IMR-90 (cell line): ENCODE measurements at regions not wholly inside any gene's neighbourhood (a gene's known extent, or its start where the extent isn't known, plus 50 kb on each side); places are given as distances from the start of the nearest gene placed in this dataset.

Experiments used
- ATAC-seq: fragments of 200-7000 bp; cut with Tn5 transposase; 2 replicates; pipeline ENCODE4 v1.9.1; 2020; ENCODE audit warnings: low read depth, mild to moderate bottlenecking, moderate library complexity
- BruUV-seq: library from RNA; stranded (reverse); fragments of 400-500 nt; replicated peaks from 2 replicates; lab custom pipeline; 2021; lab: Mats Ljungman, UMichigan
- CTCF ChIA-PET: fragments of 300-600 bp; formaldehyde crosslinking; extraction: SDS; loops from one replicate; lab custom pipeline; 2021; ENCODE audit warnings: antibody characterized with exemption; lab: Yijun Ruan, JAX
- POLR2A ChIA-PET: fragments of 300-600 bp; sonication (Branson Sonifier 250); formaldehyde crosslinking; loops from one replicate; lab custom pipeline; 2022; ENCODE audit warnings: antibody characterized with exemption; ENCODE audit not compliant: unreplicated experiment; lab: Charles Lee
- DNase-seq: peaks from one replicate; pipeline ENCODE4 v3.0.0; 2013
- H2AFZ ChIP-seq: replicated peaks from 2 replicates; pipeline ENCODE3; 2013; ENCODE audit warnings: low read length, mild to moderate bottlenecking; ENCODE audit not compliant: poor library complexity
- H2AK5ac ChIP-seq: 2 replicates; pipeline ENCODE4 v1.6.1; 2013; ENCODE audit warnings: low read depth, low read length, inconsistent platforms
- H2AK9ac ChIP-seq: replicated peaks from 2 replicates; pipeline ENCODE3; 2013; ENCODE audit warnings: mild to moderate bottlenecking, low read depth, low read length, moderate library complexity; ENCODE audit not compliant: poor library complexity
- H2BK120ac ChIP-seq: 2 replicates; pipeline ENCODE4 v1.6.1; 2013; ENCODE audit warnings: low read depth, low read length, inconsistent platforms
- H2BK15ac ChIP-seq: 3 replicates; pipeline ENCODE4 v1.6.1; 2013; ENCODE audit warnings: low read depth, low read length, inconsistent platforms
- H2BK20ac ChIP-seq: 2 replicates; pipeline ENCODE4 v1.6.1; 2013; ENCODE audit warnings: low read depth, mild to moderate bottlenecking, inconsistent platforms, low read length, moderate library complexity
- H2BK5ac ChIP-seq: 2 replicates; pipeline ENCODE4 v1.6.1; 2013; ENCODE audit warnings: mild to moderate bottlenecking, low read depth, low read length, inconsistent platforms; ENCODE audit not compliant: poor library complexity, severe bottlenecking
- H3K14ac ChIP-seq: replicated peaks from 2 replicates; pipeline ENCODE4 v1.6.1; 2013; ENCODE audit warnings: low read depth, low read length, inconsistent platforms
- H3K18ac ChIP-seq: 2 replicates; pipeline ENCODE4 v1.6.1; 2013; ENCODE audit warnings: low read depth, low read length, control low read depth
- H3K23ac ChIP-seq: 2 replicates; pipeline ENCODE4 v1.6.1; 2013; ENCODE audit warnings: low read depth, low read length, inconsistent platforms
- H3K27ac ChIP-seq: 2 replicates; pipeline ENCODE4 v1.5.1; 2013; ENCODE audit warnings: mild to moderate bottlenecking, control low read depth, low read length; ENCODE audit not compliant: insufficient read depth
- H3K27me3 ChIP-seq: 2 replicates; pipeline ENCODE4 v1.6.1; 2013; ENCODE audit warnings: low read length; ENCODE audit not compliant: control insufficient read depth, insufficient read depth
- H3K36me3 ChIP-seq: 2 replicates; pipeline ENCODE4 v1.6.1; 2013; ENCODE audit warnings: low read length, mixed read lengths; ENCODE audit not compliant: control insufficient read depth, insufficient read depth
- H3K4ac ChIP-seq: 2 replicates; pipeline ENCODE4 v1.6.1; 2013; ENCODE audit warnings: low read depth, low read length, inconsistent platforms
- H3K4me1 ChIP-seq: 2 replicates; pipeline ENCODE4 v1.6.1; 2013; ENCODE audit warnings: low read length, mixed read lengths; ENCODE audit not compliant: control insufficient read depth, insufficient read depth
- H3K4me2 ChIP-seq: 2 replicates; pipeline ENCODE4 v1.6.1; 2013; ENCODE audit warnings: low read depth, mild to moderate bottlenecking, control low read depth, low read length, moderate library complexity
- H3K4me3 ChIP-seq: 2 replicates; pipeline ENCODE4 v1.5.1; 2013; ENCODE audit warnings: low read depth, mild to moderate bottlenecking, control low read depth, low read length, moderate library complexity; ENCODE audit not compliant: insufficient read depth
- H3K56ac ChIP-seq: 2 replicates; pipeline ENCODE4 v1.6.1; 2013; ENCODE audit warnings: low read length, inconsistent platforms; ENCODE audit not compliant: insufficient read depth; ENCODE audit errors: extremely low read depth
- H3K79me1 ChIP-seq, 2 experiments: 2 replicates each; pipeline ENCODE4 v1.6.1; 2013; ENCODE audit warnings: low read length in 2 of 2, inconsistent platforms in 1 of 2, low read depth in 1 of 2
- H3K9ac ChIP-seq: 2 replicates; pipeline ENCODE4 v1.6.1; 2013; ENCODE audit warnings: low read depth, low read length, control low read depth
- H3K9me1 ChIP-seq: 2 replicates; pipeline ENCODE4 v1.6.1; 2013; ENCODE audit warnings: low read length, inconsistent platforms; ENCODE audit not compliant: insufficient read depth
- H3K9me3 ChIP-seq: 2 replicates; pipeline ENCODE4 v1.6.1; 2013; ENCODE audit warnings: low read length; ENCODE audit not compliant: control insufficient read depth, insufficient read depth
- H4K20me1 ChIP-seq: 2 replicates; pipeline ENCODE4 v1.6.1; 2013; ENCODE audit warnings: low read length, inconsistent platforms; ENCODE audit not compliant: insufficient read depth
- H4K5ac ChIP-seq: 2 replicates; pipeline ENCODE4 v1.6.1; 2013; ENCODE audit warnings: mild to moderate bottlenecking, low read depth, low read length, control low read depth
- H4K8ac ChIP-seq, 2 experiments: 2 replicates each; pipeline ENCODE4 v1.6.1; 2013; ENCODE audit warnings: low read depth in 2 of 2, low read length in 2 of 2, control low read depth in 1 of 2, inconsistent platforms in 1 of 2
- H4K91ac ChIP-seq: 2 replicates; pipeline ENCODE4 v1.6.1; 2013; ENCODE audit warnings: low read depth, low read length, inconsistent platforms; ENCODE audit not compliant: insufficient read depth
- CEBPB ChIP-seq: IDR thresholded peaks from 2 replicates; pipeline ENCODE4 v1.6.1; 2012; ENCODE audit warnings: low read depth, low read length, improper control_type of control experiment
- CHD1 ChIP-seq: IDR thresholded peaks from 2 replicates; pipeline ENCODE4 v1.6.1; 2012; ENCODE audit warnings: low read depth, low read length, improper control_type of control experiment
- CTCF ChIP-seq: conservative IDR thresholded peaks from 2 replicates; pipeline ENCODE4 v1.5.1; 2012; ENCODE audit warnings: mild to moderate bottlenecking, low read depth, low read length, improper control_type of control experiment
- ELK1 ChIP-seq: fragments of 150-350 bp; IDR thresholded peaks from 2 replicates; pipeline ENCODE4 v1.6.1; 2016; ENCODE audit warnings: low read depth, mild to moderate bottlenecking, low read length, moderate library complexity, borderline replicate concordance
- MAFK ChIP-seq: IDR thresholded peaks from 2 replicates; pipeline ENCODE4 v1.6.1; 2012; ENCODE audit warnings: low read depth, low read length, improper control_type of control experiment
- MXI1 ChIP-seq: IDR thresholded peaks from 2 replicates; pipeline ENCODE4 v1.6.1; 2012; ENCODE audit warnings: low read depth, mild to moderate bottlenecking, low read length, moderate library complexity, borderline replicate concordance
- NFE2L2 ChIP-seq: fragments of 150-350 bp; IDR thresholded peaks from 2 replicates; pipeline ENCODE4 v1.6.1; 2016; ENCODE audit warnings: low read depth, mild to moderate bottlenecking, low read length
- POLR2A ChIP-seq: IDR thresholded peaks from 2 replicates; pipeline ENCODE4 v1.6.1; 2012; ENCODE audit warnings: mild to moderate bottlenecking, low read depth, low read length
- RAD21 ChIP-seq: IDR thresholded peaks from 2 replicates; pipeline ENCODE4 v1.6.1; 2012; ENCODE audit warnings: low read length, improper control_type of control experiment
- RCOR1 ChIP-seq: IDR thresholded peaks from 2 replicates; pipeline ENCODE4 v1.6.1; 2012; ENCODE audit warnings: mild to moderate bottlenecking, low read length, improper control_type of control experiment; ENCODE audit not compliant: insufficient replicate concordance
- RFX5 ChIP-seq: IDR thresholded peaks from 2 replicates; pipeline ENCODE4 v1.8.0; 2012; ENCODE audit warnings: low read depth, mild to moderate bottlenecking, low read length, moderate library complexity
- SMC3 ChIP-seq: fragments of 150-350 bp; IDR thresholded peaks from 2 replicates; pipeline ENCODE4 v1.6.1; 2016; ENCODE audit warnings: low read depth, mild to moderate bottlenecking, antibody characterized with exemption, low read length, moderate library complexity
- WGBS, 2 experiments: methylation state at CpG; one replicate each; pipeline versions ENCODE4 v1.1.5 to v1.1.7; 2013; ENCODE audit warnings: missing lambda C conversion rate in 2 of 2; ENCODE audit not compliant: insufficient read length in 1 of 2; ENCODE audit errors: extremely low coverage in 2 of 2; 5-methylcytosine and 5-hydroxymethylcytosine counted together
- dilution Hi-C: fragments of 300-500 bp; cut with HindIII; formaldehyde crosslinking; loops from one replicate; pipeline ENCODE4 v1.14.3; 2018; ENCODE audit warnings: low sequenced_read_pairs; ENCODE audit not compliant: unreplicated experiment
- in situ Hi-C: fragments of 300-500 bp; cut with MboI; formaldehyde crosslinking; loops from 3 replicates; pipeline ENCODE4 v1.14.3; 2019; ENCODE audit warnings: low sequenced_read_pairs, inconsistent platforms, mixed read lengths
- intact Hi-C: fragments of 100-400 bp; cut with micrococcal nuclease; formaldehyde crosslinking; loops from 2 replicates; pipeline ENCODE4 v1.10.0; 2022

- CTCF ChIA-PET: no interaction called here
- Histone ChIP-seq H4K20me1 (no peaks in the 10 kb centered on the region), H2BK120ac (no peak overlapping the region), H2BK5ac (no peak overlapping the region), H2BK20ac (no peak overlapping the region), H3K56ac (no peak overlapping the region), H3K4me3 (no peak overlapping the region), H3K9me3 (peaks cover 5% of the 10 kb centered on the region), H4K8ac (no peak overlapping the region), H4K5ac (no peak overlapping the region), H3K18ac (no peak overlapping the region), H3K4me2 (no peak overlapping the region), H3K27ac (no peak overlapping the region), H3K4ac (no peak overlapping the region), H3K79me1 (no peaks in the 10 kb centered on the region), H2AFZ (no peak overlapping the region), H4K91ac (no peak overlapping the region), H2BK15ac (no peak overlapping the region), H3K9me1 (no peaks in the 10 kb centered on the region), H3K36me3 (no peaks in the 10 kb centered on the region), H2AK5ac (no peak overlapping the region), H3K9ac (no peak overlapping the region), H3K27me3 (no peaks in the 10 kb centered on the region), H3K4me1 (no peaks in the 10 kb centered on the region), H3K23ac (no peak overlapping the region), H2AK9ac (no peak overlapping the region), H3K14ac (no peak overlapping the region)
- intact Hi-C loops (no loop called here), in situ Hi-C loops (no loop called here), dilution Hi-C loops (no loop called here)
- POLR2A ChIA-PET: no interaction called here
- TF ChIP-seq POLR2A (no peak), CHD1 (no peak), ELK1 (no peak), CTCF (no peak), MAFK (no peak), CEBPB (no peak), RCOR1 (no peak), RAD21 (no peak), NFE2L2 (no peak), MXI1 (no peak), RFX5 (no peak), SMC3 (no peak)
- no TSS peak for BruUV-seq
- WGBS, 2 experiments: 83% methylated on average over 1 of the region's 2 CpGs; no CpG with 5 or more reads in 1 of the 2 experiments
- no peak for ATAC-seq
- DNase-seq: no peak
These were observed 456.9 kb upstream of the GHITM start for GRCh38 chr10:83682414-83682813.
